NCI-H460 (cell line): ENCODE measurements at regions not wholly inside any gene's neighbourhood (a gene's known extent, or its start where the extent isn't known, plus 50 kb on each side); places are given as distances from the start of the nearest gene placed in this dataset.

Experiments
- DNase-seq: peaks from one replicate; pipeline ENCODE4 v3.0.0-alpha.2; 2016; ENCODE audit warnings: low read depth; ENCODE audit errors: extremely low read depth

DNA sequence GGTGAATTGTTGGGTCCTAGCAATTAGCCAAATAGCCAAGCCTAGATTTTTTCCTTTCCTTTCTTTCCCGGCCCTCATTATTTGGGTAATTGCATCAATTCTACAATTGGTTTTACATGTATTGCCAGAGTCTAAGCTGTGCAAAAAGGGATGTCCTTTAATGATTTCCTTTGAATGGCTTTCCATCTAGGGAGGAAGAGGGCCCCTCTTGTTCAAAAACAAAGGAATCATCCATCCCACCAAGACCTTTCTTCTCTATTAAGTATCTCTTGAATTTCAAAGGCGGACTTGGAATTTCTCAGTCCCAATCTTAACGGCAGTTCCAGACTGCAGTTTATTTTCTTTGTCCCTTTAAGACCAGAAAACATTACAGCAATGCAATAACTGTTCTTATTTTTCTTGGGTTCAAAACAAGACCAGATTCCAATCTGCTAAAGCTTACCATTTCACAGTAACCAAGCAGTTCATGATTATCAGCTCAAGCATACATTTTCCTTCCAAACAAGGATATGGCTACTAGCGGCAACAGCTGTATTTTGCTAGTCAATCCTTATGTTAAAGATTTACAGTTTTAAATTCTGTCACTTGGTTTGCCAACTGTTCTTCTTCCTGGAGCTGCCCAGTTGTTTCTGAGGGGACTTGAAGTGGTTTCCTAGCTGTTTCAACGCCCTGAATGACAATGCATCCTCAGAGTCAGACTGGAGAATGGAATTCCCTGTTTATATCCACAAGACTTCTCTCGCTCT lies 91.4 kb upstream of the LRIG1 start:
- no peak for DNase-seq

DNA sequence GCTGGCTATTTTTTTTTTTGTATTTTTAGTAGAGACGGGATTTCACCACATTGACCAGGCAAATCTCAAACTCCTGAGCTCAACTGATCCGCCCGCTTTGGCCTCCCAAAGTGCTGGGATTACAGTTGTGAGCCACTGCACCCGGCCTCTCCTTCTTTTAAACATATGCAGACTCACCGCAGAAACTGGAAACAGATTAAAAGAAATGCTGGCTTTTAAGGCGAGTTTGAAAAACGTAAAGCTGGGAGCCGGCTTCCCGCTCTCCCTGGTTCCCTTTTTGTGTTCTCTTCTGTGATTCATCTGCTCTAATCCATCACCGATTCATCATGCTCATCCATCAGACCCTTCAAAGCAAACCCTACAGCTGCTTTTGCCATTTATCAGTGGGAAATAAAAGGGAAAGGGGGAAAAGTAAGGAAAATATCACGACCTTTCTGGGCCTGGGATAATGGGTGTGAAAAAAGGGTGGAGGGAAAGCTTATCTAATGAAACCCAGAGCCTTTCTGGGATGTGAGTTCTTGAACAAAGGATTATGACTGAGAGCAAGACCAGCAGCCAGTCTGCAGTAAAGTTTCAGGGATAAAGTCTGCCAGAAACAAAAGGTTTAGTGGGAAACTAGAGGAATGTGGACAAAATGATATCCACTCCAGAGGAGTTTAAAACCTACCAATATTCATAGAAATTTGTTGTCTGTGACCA lies 92.3 kb upstream of the LRIG1 start:
- DNase-seq, result no peak

DNA sequence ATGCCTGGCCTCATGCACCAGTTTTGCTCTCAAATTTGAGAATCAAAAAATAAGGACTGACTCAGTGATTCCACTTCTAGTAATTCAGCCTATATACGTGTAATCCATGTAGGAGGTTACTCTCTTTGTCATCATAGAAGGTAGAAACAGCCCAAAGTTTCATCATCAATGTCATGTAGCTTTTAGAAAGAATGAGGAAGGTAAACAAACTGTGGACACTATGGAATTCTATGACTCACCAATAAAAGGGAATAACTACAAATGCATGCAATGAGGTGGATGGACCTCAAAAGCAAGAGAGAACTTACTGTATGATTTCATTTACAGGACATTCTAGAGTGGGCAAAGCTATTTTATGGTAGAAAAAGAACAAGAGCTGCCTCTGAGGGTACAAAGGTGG lies 93.2 kb upstream of the LRIG1 start:
- peak; percentile 49 for DNase-seq

DNA sequence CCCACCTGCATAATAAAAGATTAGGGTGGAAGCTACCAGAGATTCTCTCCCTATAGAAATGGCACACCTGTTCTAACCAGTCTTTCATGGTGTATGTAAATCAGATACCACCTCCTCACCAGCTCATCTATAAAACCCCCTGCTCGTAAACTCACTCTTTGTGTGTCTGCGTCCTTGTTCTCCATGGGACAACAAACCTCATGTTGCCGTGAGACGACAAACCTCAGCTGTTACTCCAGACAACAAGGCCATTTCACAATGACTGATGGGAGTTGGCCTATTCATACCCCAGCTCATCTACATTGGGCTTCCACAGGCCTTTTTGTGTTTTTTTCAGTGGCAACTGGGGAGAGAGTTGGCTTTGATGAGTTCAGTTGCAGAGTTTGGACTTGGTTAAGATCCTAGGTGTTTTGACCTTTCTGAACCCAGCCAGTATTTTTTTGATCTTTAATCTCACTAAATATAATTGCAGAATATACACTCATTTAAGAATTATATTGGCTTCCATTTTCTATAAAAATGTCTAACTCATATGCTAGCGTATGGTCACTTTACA lies 96.6 kb upstream of the LRIG1 start:
- no peak for DNase-seq

DNA sequence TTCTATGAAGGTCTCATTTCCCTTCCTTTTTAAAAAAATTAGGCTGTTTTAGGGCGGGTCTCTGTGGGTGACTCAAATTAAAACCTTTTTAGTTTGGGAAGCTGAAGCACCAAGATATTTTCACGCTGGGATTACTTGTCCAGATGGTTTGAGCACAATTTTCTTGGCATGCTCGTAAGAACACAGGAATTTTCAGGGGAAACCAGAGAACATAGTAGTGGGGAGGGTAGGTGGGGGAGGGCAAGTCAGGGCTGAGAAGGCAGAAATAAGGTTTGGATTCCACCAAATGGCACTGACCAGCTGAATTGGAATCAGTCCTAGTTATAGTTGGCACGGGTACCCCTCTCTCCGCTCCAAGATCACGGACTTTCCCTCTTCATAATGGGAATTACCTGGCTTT lies 97.3 kb upstream of the LRIG1 start:
- DNase-seq, result no peak

DNA sequence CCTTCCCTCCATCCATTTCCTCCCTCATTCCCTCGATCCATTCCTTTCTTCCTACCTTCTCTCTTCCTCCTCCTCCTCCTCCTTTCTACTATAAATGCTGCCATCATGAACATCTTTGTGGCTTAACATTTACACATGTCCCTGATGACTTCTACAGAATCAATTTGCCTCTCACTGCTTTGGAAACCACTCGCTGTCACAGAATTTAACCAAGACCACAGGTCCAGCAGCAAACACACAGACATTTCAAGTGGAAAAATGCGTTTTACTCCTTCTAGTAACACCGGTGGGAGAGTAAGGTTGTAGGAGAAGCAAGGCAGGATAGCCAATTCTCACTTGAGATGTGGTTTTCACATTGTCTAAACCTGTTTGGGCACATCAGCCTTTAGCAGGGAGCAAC lies 101.4 kb upstream of the LRIG1 start:
- DNase-seq, result no peak

DNA sequence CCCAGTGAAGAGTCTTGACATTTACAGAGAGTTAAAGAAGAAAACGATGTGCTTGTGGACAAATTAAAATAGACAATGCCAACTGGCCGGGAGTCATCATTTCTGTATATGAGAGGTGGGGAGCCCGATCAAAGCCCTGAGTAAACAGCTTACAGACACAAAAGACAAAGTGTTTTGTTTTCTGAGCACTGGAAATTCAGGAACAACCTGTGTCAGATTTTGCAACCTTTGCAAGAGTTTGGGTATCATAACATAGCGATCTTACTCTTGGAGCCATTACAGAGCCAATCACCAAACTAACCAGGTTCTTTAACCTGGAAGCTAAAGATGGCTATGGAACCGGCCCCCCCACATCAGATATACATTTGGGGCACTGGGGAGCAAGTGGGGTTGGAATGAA lies 101.9 kb upstream of the LRIG1 start:
- no peak for DNase-seq

DNA sequence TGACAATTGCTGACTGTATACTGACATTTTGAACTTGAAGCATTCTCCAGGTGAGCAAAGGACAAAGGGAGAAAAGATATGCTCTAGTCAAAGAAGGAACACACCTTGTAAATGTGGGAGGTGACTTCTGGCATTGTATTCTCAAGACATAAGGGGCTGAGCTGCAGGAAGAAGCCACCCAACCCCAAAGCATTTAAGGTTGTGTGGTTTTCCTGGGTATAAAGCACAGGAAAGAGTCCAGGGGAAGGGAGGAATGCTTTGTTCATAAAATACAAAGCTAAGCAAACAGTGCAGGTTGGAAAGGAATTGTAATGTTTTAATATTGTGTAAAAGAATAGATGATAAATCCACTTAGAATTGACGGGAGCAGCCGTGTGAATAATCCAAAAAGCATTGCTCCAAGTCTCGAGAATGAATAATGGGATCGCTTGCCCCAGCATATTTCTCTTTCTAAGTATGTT lies 102.4 kb upstream of the LRIG1 start:
- DNase-seq, result no peak

DNA sequence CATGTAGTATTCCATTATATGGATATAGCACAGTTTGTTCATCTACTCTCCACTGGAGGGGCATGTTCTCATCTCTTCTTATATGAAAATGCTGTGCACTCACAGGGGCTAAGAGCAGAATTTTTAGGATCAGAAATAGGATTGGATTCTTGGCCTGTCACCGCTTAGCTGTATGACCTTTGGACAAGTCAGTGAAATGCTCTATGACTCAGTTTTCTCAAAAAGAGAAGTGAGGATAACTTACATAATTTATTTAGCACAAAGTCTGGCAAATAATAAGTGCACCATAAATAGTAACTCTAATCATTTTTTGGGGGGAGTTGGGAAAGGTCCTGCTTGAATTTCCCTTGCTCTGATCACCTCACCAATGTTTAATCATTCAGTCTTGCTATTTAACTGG lies 103.7 kb upstream of the LRIG1 start:
- no peak for DNase-seq

DNA sequence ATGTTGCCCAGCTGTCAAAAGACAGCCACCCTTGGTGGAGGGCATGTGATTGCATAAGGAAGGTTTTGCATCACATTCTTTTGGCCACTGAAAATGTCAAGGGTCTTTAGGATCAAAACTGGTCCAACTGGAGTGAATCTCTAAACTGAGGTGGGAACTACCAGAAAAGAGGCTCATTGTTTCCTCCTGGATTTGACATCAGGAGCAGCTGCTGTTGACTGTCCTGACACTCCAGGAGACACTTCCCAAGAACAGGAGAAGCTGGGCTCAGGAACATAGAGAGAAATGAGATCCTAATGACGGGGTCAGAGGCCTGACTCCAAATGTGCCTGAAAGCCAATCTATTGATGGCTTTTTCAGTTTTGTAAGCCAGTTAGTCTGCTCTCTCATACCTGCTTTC lies 105.3 kb upstream of the LRIG1 start:
- DNase-seq, result no peak

DNA sequence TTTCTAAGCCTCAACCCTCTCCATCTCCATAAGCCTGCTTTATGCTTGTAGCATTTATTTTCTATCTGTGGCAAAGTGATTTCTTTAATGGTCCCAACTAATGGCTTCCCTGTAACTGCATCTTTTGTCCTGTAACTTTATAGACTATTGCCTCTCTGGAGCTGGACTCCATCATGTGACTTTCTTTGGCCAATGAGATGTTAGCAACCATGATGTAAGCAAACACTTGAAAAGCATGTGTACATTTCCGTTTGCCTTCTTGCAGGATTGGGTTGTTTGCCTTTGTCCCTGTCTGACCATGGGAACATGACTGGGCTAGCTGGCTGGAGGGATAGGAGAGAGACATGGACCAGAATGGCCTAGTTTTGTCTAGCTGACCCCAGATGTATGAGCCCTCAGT lies 106.0 kb upstream of the LRIG1 start:
- no peak for DNase-seq

DNA sequence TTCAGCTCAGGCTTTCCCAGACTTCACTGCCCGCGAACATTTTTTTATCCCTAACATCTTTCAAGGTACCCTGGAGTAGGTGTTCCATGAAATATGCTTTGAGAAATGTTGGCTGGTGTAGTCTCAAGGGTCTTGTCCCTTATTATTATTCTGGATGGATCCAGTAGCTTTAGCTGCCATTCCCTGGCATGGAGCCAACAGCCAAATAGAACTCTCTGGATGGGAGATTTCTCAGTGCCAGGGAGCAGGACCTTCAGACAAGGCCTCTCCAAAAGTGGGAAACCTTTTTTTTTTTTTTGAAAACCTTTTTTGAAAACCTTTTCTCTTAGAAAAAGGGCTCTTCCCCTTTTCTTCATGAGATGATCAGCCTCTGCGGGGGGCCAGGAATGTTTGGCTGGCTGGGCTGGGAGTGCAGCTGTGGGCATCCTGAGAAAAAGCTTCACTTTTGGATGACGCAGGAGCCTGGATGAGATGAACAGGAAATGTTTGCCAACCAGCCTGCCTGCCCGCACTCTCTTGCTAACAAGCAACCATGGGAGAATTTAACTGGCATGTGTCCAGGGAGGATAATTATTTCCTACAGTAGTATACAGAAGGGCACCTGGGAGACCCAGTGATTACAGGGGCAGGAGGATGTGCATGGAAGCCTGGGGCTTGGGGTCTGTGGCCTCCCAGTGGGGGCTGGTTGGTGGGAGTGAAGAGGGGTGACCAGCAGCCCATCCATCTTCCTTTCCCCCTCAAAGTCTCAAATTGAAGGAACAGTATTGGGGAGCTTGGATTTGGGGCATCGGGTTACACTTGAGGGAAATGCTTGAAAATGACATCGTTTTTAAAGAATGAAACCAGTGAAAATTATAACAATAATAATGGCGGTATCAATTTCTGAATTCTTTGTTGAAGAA lies 109.1 kb upstream of the LRIG1 start:
- no peak for DNase-seq

DNA sequence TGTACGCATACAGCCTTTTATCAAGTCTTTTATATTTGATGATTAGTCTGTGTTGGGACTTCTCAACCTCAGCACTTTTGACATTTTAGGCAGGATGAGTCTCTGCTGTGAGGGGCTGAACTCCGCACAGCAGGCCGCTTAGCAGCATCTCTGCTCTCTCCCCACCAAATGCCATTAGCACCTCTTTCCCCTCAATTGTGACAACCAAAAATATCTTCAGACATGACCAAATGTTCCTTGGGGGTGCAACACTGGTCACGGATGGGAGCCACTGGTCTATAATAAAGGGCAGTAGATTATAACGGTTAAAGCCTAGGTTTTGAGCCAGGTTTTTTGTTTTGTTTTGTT lies 109.7 kb upstream of the LRIG1 start:
- no peak for DNase-seq

DNA sequence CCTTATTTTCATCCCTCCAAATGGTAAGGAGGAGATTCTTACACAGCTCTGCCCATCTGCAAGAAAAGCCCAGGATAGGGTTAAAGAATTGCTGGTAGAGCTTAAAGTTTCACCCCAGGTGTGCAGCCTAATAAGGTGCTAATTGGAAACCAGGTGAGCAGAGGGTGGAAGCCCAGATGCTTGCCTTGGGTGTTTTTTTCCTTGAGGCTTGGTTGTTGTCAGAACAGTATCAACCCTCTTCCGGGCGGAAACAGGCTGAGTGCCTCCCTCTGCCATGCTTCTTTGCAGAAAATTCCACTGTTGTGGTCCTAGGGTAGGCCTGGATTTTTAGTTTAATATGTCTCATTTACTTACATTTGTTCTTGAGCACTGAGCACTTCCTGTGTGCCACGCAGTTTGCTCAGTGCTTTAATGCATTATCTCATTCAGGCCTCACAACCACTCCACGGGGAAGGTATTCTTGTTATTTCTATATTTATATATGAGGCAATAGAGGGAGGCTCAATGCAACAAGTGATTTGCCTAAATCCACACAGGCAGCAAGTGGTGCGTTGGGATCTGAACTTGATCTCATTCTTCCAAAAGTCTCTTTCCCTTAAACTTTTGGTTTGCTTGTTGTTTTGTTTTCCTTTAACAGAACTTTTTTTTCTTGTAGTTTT lies 115.0 kb upstream of the LRIG1 start:
- DNase-seq, result no peak

DNA sequence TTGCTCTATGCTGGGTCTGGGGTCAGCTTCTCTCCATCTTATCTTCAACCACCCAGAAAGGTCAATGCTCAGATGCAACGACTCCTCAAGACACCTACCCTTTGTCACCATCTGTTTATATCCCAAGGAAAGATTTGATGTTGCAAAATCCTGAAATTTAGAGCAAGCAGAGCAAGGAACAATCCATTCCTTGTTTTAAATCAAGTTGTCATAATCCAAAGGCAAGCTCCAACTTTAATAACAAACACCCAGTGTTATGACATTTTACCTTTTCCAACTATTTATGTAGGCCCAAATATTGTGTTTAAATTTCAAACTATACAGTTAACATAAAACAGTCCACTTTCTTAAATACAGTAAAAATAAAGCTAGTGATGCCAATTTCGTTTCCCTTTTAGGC lies 116.5 kb upstream of the LRIG1 start:
- no peak for DNase-seq

DNA sequence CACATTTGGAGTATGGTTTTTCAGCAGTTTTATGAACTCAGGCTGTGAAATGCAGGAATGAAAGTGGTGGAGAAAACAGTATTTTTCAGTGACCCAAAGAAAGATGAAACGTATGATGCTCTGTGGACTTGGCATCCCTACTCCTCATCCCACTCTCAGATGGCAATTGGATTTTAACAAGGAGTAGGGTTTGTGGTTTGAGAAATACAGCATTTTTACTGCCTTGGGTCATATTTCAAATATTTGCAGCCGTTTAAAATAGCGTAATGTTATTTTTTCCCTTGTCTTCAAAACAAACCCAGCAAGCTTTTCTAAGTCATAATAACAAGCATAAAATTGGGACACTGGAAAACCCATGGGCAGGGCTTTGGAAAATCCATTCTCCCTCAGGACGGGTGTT lies 117.2 kb upstream of the LRIG1 start:
- DNase-seq, result no peak

DNA sequence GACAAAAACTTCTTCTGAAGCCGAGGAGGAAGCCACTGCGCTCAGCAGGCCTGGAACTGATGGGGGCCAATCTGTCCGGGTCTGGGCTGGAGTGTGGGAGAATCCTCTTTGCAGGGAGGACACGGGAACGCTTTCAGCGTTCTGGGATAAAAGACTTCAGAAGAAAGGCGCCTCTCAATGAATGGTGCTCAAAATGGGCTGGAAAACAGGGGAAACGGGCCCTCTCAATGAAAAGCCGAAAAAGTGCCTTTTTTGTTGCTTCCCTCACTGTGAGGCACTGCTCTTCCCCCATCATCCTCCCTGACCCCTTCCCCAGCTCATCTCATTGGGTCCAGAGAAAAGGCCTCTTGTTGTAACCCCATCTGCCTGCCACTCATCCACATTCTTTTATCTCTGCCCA lies 119.5 kb upstream of the LRIG1 start:
- DNase-seq, result no peak

DNA sequence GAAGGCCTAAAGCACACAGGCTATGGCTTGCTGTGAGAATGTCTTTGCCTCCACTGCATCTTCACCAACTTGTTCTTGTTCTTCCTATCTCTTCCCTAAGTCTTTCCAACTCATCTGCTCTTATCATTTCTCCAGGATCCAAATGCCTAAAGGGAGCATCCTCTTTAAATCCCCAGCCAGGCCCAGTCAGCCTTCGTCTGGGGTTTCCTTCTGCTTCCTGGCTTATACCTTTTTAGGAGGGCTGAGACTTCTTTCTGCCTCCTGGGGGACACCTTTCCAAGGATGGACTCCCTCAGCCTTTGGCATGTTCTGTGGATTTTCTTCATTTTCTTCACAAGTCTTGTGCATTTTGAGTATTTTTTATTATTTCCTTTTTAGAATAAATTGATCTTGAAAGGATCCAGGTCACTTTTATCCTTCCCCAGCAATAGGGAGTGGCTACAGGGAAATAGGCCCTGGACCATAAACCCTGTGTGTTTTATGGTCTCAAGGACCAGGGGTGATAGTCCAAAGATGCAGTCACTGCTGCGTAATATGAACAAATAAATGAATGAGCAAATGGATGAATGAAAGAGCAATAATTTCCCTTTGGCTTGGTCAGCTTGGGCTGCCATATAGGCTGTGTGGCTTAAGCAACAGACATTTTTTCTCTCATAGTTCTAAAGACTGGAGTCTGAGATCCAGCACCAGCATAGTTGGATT lies 122.1 kb upstream of the LRIG1 start:
- DNase-seq, result no peak

DNA sequence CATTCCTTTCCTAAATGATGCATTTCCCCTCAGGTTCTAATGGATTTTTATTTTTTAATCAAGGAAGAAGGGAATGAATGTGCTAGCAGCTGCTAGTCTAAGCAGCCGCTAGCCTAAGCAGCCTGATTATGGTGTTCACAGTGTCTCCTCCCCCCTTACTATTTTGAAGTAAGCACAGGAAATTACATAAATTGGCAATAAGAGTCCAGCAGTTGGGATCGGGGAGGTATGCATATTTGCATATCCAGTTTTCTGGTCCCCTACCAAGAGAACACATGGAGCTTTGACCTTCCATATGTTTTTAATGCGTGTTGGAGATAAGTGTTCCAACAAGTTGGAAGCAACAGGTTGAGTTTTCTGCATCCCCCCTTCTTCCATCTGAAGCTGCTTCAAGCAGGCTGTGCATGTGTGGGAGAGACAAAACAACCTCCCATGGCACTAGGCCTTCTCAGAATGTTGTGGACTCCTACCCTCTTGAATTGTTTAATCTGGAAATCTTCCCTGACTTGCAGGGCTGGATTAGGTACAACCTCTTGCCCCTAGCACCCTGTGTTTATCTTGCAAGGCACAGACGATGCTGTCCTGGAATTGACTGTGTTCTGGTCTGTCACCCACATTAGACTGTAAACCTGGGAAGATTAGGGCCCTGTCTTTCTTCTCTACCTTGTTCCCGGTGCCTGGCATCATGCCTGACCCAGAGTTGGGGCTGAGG lies 124.8 kb upstream of the LRIG1 start:
- no peak for DNase-seq
